HG03439 (cell line): ENCODE measurements at regions not wholly inside any gene's neighbourhood (a gene's known extent, or its start where the extent isn't known, plus 50 kb on each side); places are given as distances from the start of the nearest gene placed in this dataset.
"Not testable (repeated sequence)": the region's sequence is repeated elsewhere in the genome, so short reads cannot be mapped to it uniquely, and the experiment has no call there.

Experiments used
- ATAC-seq: cut with Tn5 transposase; IDR thresholded peaks from one replicate; pipeline ENCODE4 v1.9.1; 2021; ENCODE audit warnings: mild to moderate bottlenecking, moderate library complexity; ENCODE audit not compliant: unreplicated experiment

- ATAC-seq = no peak
These were observed 750.5 kb downstream of the FRK start for GRCh38 chr6:115310156-115310555.

GRCh38 chr6:115302731-115303130 is 758.0 kb downstream of the FRK start:
- ATAC-seq = no peak

- ATAC-seq = no peak
These were observed 773.2 kb downstream of the FRK start for GRCh38 chr6:115287467-115287866.

- no peak for ATAC-seq
These were observed 783.7 kb downstream of the FRK start for GRCh38 chr6:115276881-115277565.

- ATAC-seq = no peak
These were observed 788.4 kb downstream of the FRK start for GRCh38 chr6:115272311-115272710.

- no peak for ATAC-seq
These were observed 789.3 kb downstream of the FRK start for GRCh38 chr6:115271434-115271833.

GRCh38 chr6:115270953-115271352 is 789.7 kb downstream of the FRK start:
- no peak for ATAC-seq

GRCh38 chr6:115241373-115241772 is 819.3 kb downstream of the FRK start:
- no peak for ATAC-seq

GRCh38 chr6:115221198-115221597 is 839.5 kb downstream of the FRK start:
- ATAC-seq = no peak

- no peak for ATAC-seq
These were observed 840.0 kb downstream of the FRK start for GRCh38 chr6:115220551-115221159.

GRCh38 chr6:115219645-115220044 is 841.0 kb downstream of the FRK start:
- ATAC-seq = no peak

GRCh38 chr6:115216835-115217234 is 843.9 kb downstream of the FRK start:
- no peak for ATAC-seq

- no peak for ATAC-seq
These were observed 846.4 kb downstream of the FRK start for GRCh38 chr6:115214283-115214682.

GRCh38 chr6:115203381-115203780 is 857.3 kb downstream of the FRK start:
- no peak for ATAC-seq

- ATAC-seq = no peak
These were observed 852.3 kb upstream of the HS3ST5 start for GRCh38 chr6:115194981-115195638.

GRCh38 chr6:115191989-115192388 is 849.2 kb upstream of the HS3ST5 start:
- ATAC-seq = no peak

GRCh38 chr6:115190534-115190933 is 847.7 kb upstream of the HS3ST5 start:
- ATAC-seq = no peak

GRCh38 chr6:115175456-115175855 is 832.6 kb upstream of the HS3ST5 start:
- ATAC-seq = not testable (repeated sequence)

GRCh38 chr6:115165912-115166311 is 823.1 kb upstream of the HS3ST5 start:
- ATAC-seq = not testable (repeated sequence)

GRCh38 chr6:115159733-115160132 is 816.9 kb upstream of the HS3ST5 start:
- no peak for ATAC-seq

- no peak for ATAC-seq
These were observed 795.1 kb upstream of the HS3ST5 start for GRCh38 chr6:115137910-115138309.

GRCh38 chr6:115133790-115134189 is 791.0 kb upstream of the HS3ST5 start:
- no peak for ATAC-seq
